NCI-H146 (cell line): ENCODE measurements at regions not wholly inside any gene's neighbourhood (a gene's known extent, or its start where the extent isn't known, plus 50 kb on each side); places are given as distances from the start of the nearest gene placed in this dataset.

ENCODE experiments used
- DNase-seq: peaks from one replicate; lab custom pipeline; 2025; lab: John Stamatoyannopoulos, UW

- no peak for DNase-seq
Measured at GRCh38 chr11:59302991-59303390, 55.7 kb upstream of the OR5AN1 start.

- DNase-seq: no peak
Measured at GRCh38 chr11:59295435-59295834, 63.3 kb upstream of the OR5AN1 start.

- no peak for DNase-seq
Measured at GRCh38 chr11:59292611-59293010, 66.1 kb upstream of the OR5AN1 start.

- DNase-seq: no peak
Measured at GRCh38 chr11:59291228-59291627, 67.5 kb upstream of the OR5AN1 start.

GRCh38 chr11:59289356-59290181 is 69.1 kb upstream of the OR5AN1 start:
- no peak for DNase-seq

- DNase-seq: no peak
Measured at GRCh38 chr11:59285716-59286260, 72.9 kb upstream of the OR5AN1 start.

GRCh38 chr11:59284773-59285129 is 72.0 kb upstream of the MPEG1 start:
- no peak for DNase-seq

GRCh38 chr11:59283825-59284772 is 71.4 kb upstream of the MPEG1 start:
- DNase-seq: peak; percentile 43

- DNase-seq: peak; percentile 30
Measured at GRCh38 chr11:59283311-59283710, 70.6 kb upstream of the MPEG1 start.

GRCh38 chr11:59281177-59281576 is 68.5 kb upstream of the MPEG1 start:
- DNase-seq: no peak

GRCh38 chr11:59273373-59273841 is 60.7 kb upstream of the MPEG1 start:
- DNase-seq: no peak

- DNase-seq: no peak
Measured at GRCh38 chr11:59272771-59273372, 60.1 kb upstream of the MPEG1 start.

- no peak for DNase-seq
Measured at GRCh38 chr11:59271811-59272327, 59.1 kb upstream of the MPEG1 start.

- DNase-seq: no peak
Measured at GRCh38 chr11:59271247-59271755, 58.6 kb upstream of the MPEG1 start.

GRCh38 chr11:59267736-59268475 is 55.2 kb upstream of the MPEG1 start:
- DNase-seq: no peak

GRCh38 chr11:59267196-59267595 is 54.5 kb upstream of the MPEG1 start:
- no peak for DNase-seq

GRCh38 chr11:59266491-59266890 is 53.8 kb upstream of the MPEG1 start:
- DNase-seq: no peak

GRCh38 chr11:59265735-59266134 is 53.0 kb upstream of the MPEG1 start:
- DNase-seq: no peak

GRCh38 chr11:59264736-59265135 is 52.0 kb upstream of the MPEG1 start:
- no peak for DNase-seq

- peak; percentile 51 for DNase-seq
Measured at GRCh38 chr11:59263225-59263894, 50.6 kb upstream of the MPEG1 start.
